H1 (cell line): ENCODE measurements at regions not wholly inside any gene's neighbourhood (a gene's known extent, or its start where the extent isn't known, plus 50 kb on each side); places are given as distances from the start of the nearest gene placed in this dataset.

Source experiments
- MAFK ChIP-seq: IDR thresholded peaks from 2 replicates; pipeline ENCODE4 v1.6.1; 2012; ENCODE audit warnings: low read depth, mild to moderate bottlenecking, improper control_type of control experiment, low read length
- NRF1 ChIP-seq: IDR thresholded peaks from 2 replicates; pipeline ENCODE4 v1.6.1; 2011; ENCODE audit warnings: mild to moderate bottlenecking, low read depth, low read length, improper control_type of control experiment
- TF ChIP-seq, protein P1 (sequence below): fragments of 300-600 bp; sonication (generic); IDR thresholded peaks from 2 replicates; pipeline ENCODE4 v1.7.1; 2012; ENCODE audit warnings: low read length, moderate library complexity, mild to moderate bottlenecking, inconsistent platforms; ENCODE audit not compliant: insufficient replicate concordance

- TF ChIP-seq, protein P1, sequence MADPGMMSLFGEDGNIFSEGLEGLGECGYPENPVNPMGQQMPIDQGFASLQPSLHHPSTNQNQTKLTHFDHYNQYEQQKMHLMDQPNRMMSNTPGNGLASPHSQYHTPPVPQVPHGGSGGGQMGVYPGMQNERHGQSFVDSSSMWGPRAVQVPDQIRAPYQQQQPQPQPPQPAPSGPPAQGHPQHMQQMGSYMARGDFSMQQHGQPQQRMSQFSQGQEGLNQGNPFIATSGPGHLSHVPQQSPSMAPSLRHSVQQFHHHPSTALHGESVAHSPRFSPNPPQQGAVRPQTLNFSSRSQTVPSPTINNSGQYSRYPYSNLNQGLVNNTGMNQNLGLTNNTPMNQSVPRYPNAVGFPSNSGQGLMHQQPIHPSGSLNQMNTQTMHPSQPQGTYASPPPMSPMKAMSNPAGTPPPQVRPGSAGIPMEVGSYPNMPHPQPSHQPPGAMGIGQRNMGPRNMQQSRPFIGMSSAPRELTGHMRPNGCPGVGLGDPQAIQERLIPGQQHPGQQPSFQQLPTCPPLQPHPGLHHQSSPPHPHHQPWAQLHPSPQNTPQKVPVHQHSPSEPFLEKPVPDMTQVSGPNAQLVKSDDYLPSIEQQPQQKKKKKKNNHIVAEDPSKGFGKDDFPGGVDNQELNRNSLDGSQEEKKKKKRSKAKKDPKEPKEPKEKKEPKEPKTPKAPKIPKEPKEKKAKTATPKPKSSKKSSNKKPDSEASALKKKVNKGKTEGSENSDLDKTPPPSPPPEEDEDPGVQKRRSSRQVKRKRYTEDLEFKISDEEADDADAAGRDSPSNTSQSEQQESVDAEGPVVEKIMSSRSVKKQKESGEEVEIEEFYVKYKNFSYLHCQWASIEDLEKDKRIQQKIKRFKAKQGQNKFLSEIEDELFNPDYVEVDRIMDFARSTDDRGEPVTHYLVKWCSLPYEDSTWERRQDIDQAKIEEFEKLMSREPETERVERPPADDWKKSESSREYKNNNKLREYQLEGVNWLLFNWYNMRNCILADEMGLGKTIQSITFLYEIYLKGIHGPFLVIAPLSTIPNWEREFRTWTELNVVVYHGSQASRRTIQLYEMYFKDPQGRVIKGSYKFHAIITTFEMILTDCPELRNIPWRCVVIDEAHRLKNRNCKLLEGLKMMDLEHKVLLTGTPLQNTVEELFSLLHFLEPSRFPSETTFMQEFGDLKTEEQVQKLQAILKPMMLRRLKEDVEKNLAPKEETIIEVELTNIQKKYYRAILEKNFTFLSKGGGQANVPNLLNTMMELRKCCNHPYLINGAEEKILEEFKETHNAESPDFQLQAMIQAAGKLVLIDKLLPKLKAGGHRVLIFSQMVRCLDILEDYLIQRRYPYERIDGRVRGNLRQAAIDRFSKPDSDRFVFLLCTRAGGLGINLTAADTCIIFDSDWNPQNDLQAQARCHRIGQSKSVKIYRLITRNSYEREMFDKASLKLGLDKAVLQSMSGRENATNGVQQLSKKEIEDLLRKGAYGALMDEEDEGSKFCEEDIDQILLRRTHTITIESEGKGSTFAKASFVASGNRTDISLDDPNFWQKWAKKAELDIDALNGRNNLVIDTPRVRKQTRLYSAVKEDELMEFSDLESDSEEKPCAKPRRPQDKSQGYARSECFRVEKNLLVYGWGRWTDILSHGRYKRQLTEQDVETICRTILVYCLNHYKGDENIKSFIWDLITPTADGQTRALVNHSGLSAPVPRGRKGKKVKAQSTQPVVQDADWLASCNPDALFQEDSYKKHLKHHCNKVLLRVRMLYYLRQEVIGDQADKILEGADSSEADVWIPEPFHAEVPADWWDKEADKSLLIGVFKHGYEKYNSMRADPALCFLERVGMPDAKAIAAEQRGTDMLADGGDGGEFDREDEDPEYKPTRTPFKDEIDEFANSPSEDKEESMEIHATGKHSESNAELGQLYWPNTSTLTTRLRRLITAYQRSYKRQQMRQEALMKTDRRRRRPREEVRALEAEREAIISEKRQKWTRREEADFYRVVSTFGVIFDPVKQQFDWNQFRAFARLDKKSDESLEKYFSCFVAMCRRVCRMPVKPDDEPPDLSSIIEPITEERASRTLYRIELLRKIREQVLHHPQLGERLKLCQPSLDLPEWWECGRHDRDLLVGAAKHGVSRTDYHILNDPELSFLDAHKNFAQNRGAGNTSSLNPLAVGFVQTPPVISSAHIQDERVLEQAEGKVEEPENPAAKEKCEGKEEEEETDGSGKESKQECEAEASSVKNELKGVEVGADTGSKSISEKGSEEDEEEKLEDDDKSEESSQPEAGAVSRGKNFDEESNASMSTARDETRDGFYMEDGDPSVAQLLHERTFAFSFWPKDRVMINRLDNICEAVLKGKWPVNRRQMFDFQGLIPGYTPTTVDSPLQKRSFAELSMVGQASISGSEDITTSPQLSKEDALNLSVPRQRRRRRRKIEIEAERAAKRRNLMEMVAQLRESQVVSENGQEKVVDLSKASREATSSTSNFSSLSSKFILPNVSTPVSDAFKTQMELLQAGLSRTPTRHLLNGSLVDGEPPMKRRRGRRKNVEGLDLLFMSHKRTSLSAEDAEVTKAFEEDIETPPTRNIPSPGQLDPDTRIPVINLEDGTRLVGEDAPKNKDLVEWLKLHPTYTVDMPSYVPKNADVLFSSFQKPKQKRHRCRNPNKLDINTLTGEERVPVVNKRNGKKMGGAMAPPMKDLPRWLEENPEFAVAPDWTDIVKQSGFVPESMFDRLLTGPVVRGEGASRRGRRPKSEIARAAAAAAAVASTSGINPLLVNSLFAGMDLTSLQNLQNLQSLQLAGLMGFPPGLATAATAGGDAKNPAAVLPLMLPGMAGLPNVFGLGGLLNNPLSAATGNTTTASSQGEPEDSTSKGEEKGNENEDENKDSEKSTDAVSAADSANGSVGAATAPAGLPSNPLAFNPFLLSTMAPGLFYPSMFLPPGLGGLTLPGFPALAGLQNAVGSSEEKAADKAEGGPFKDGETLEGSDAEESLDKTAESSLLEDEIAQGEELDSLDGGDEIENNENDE = no peak
- TF ChIP-seq MAFK = no peak
- no peak for TF ChIP-seq NRF1
Measured at GRCh38 chr15:69660114-69660513, 207.5 kb downstream of the RPLP1 start (continued).
